GM12878 (cell line): ENCODE measurements at regions not wholly inside any gene's neighbourhood (a gene's known extent, or its start where the extent isn't known, plus 50 kb on each side); places are given as distances from the start of the nearest gene placed in this dataset.

Experiments used
- ATAC-seq: fragments of 200-7000 bp; cut with Tn5 transposase; 3 replicates; pipeline ENCODE4 v1.9.1; 2020; ENCODE audit warnings: mild to moderate bottlenecking, moderate library complexity
- BruUV-seq: library from RNA; stranded (reverse); fragments of 400-500 nt; replicated peaks from 2 replicates; lab custom pipeline; 2021; lab: Mats Ljungman, UMichigan
- CTCF ChIA-PET: fragments of 300-600 bp; sonication (Branson Sonifier 250); formaldehyde crosslinking; extraction: SDS; loops from one replicate; lab custom pipeline; 2021; ENCODE audit warnings: inconsistent platforms; lab: Yijun Ruan, JAX
- POLR2A ChIA-PET: fragments of 350-600 bp; formaldehyde crosslinking; extraction: SDS; loops from one replicate; lab custom pipeline; 2021; ENCODE audit warnings: inconsistent platforms; lab: Charles Lee
- RAD21 ChIA-PET: fragments of 300-600 bp; sonication (Branson Sonifier 250); formaldehyde crosslinking; loops from one replicate; lab custom pipeline; 2023; ENCODE audit warnings: antibody characterized with exemption; ENCODE audit not compliant: unreplicated experiment; lab: Charles Lee
- SMC1A ChIA-PET: fragments of 300-600 bp; sonication (Branson Sonifier 250); formaldehyde crosslinking; loops from one replicate; lab custom pipeline; 2023; ENCODE audit not compliant: unreplicated experiment, uncharacterized antibody; lab: Charles Lee
- DNase-seq: peaks from one replicate; pipeline ENCODE4 v3.0.0-alpha.2; 2011; ENCODE audit warnings: low read depth, low spot score
- FAIRE-seq: peaks from 3 replicates; lab custom pipeline; 2011; peaks lifted over from hg19 to GRCh38; lab: Jason Lieb, UNC
- H2AFZ ChIP-seq: 2 replicates; pipeline ENCODE4 v1.6.0; 2011; ENCODE audit warnings: low read depth, low read length, control low read depth; ENCODE audit not compliant: control insufficient read depth
- H3K27ac ChIP-seq: 2 replicates; pipeline ENCODE4 v1.5.1; 2011; ENCODE audit warnings: control low read depth; ENCODE audit not compliant: control insufficient read depth, insufficient read depth
- H3K27me3 ChIP-seq, 2 experiments: replicated peaks in 1 of 2; 2 replicates each; pipeline versions ENCODE4 v1.6.0 to v1.6.1; 2011; ENCODE audit warnings: low read length in 1 of 2; ENCODE audit not compliant: control insufficient read depth in 2 of 2, insufficient read depth in 2 of 2
- H3K36me3 ChIP-seq, 2 experiments: 2 replicates each; pipeline ENCODE4 v1.5.1; 2011; ENCODE audit warnings: low read length in 1 of 2; ENCODE audit not compliant: control insufficient read depth in 2 of 2, insufficient read depth in 2 of 2
- H3K4me1 ChIP-seq: 2 replicates; pipeline ENCODE4 v1.6.1; 2011; ENCODE audit warnings: mild to moderate bottlenecking, low read length, moderate library complexity, mixed read lengths; ENCODE audit not compliant: control insufficient read depth, insufficient read depth
- H3K4me2 ChIP-seq: 2 replicates; pipeline ENCODE4 v1.6.0; 2011; ENCODE audit warnings: control low read depth; ENCODE audit not compliant: control insufficient read depth, insufficient read depth
- H3K4me3 ChIP-seq: fragments of 200-600 bp; sonication (generic); 2 replicates; pipeline ENCODE4 v1.5.1; 2016
- H3K79me2 ChIP-seq: 2 replicates; pipeline ENCODE4 v1.6.0; 2011; ENCODE audit warnings: low read length; ENCODE audit not compliant: control insufficient read depth, insufficient read depth
- H3K9ac ChIP-seq: 2 replicates; pipeline ENCODE4 v1.8.0; 2011; ENCODE audit warnings: low read length, control low read depth, mixed read lengths; ENCODE audit not compliant: control insufficient read depth, insufficient read depth
- H3K9me3 ChIP-seq: replicated peaks from 3 replicates; pipeline ENCODE4 v1.5.1; 2011; ENCODE audit warnings: mild to moderate bottlenecking, low read length; ENCODE audit not compliant: control insufficient read depth, insufficient read depth
- H4K20me1 ChIP-seq: 2 replicates; pipeline ENCODE4 v1.6.0; 2011; ENCODE audit not compliant: control insufficient read depth, insufficient read depth
- ASH2L ChIP-seq: fragments of 300-600, 200-600 bp; sonication (generic); IDR thresholded peaks from 2 replicates; pipeline ENCODE4 v1.6.1; 2017; ENCODE audit warnings: low read depth, mild to moderate bottlenecking, borderline replicate concordance
- BCL11A ChIP-seq: IDR thresholded peaks from 2 replicates; pipeline ENCODE4 v1.6.1; 2011; ENCODE audit warnings: low read depth, low read length
- ESRRA ChIP-seq: IDR thresholded peaks from 2 replicates; pipeline ENCODE4 v1.6.1; 2012; ENCODE audit warnings: mild to moderate bottlenecking, low read length, improper control_type of control experiment
- ETV6 ChIP-seq, 2 experiments: fragments of 450-650 bp in 1 of 2; IDR thresholded peaks in 1 of 2; conservative IDR thresholded peaks in 1 of 2; 2 replicates each; pipeline ENCODE4 v1.6.1; 2014; ENCODE audit warnings: antibody characterized with exemption in 1 of 2, borderline replicate concordance in 1 of 2, low read depth in 1 of 2, mild to moderate bottlenecking in 1 of 2, moderate library complexity in 1 of 2
- FOXK2 ChIP-seq: fragments of 450-650 bp; IDR thresholded peaks from 2 replicates; pipeline ENCODE4 v1.6.1; 2017; ENCODE audit warnings: mild to moderate bottlenecking, moderate library complexity
- HDGF ChIP-seq: fragments of 450-650 bp; IDR thresholded peaks from 2 replicates; pipeline ENCODE4 v1.6.1; 2016; ENCODE audit warnings: antibody characterized with exemption
- KLF5 ChIP-seq: fragments of 450-650 bp; IDR thresholded peaks from 2 replicates; pipeline ENCODE4 v1.6.1; 2014; ENCODE audit warnings: mild to moderate bottlenecking; ENCODE audit not compliant: partially characterized antibody
- MYC ChIP-seq: IDR thresholded peaks from 2 replicates; pipeline ENCODE4 v1.6.1; 2011; ENCODE audit warnings: mild to moderate bottlenecking, low read length, moderate library complexity, inconsistent platforms; ENCODE audit not compliant: insufficient read depth, insufficient replicate concordance, insufficient read length, severe bottlenecking
- NR2F1 ChIP-seq: fragments of 450-650 bp; conservative IDR thresholded peaks from 2 replicates; pipeline ENCODE4 v1.6.1; 2017; ENCODE audit warnings: mild to moderate bottlenecking
- PAX5 ChIP-seq: IDR thresholded peaks from 2 replicates; pipeline ENCODE4 v1.6.1; 2011; ENCODE audit warnings: low read depth, low read length, borderline replicate concordance
- POLR2AphosphoS2 ChIP-seq: IDR thresholded peaks from 2 replicates; pipeline ENCODE4 v1.6.1; 2011; ENCODE audit warnings: low read depth, mild to moderate bottlenecking, low read length, improper control_type of control experiment, moderate library complexity
- SIX5 ChIP-seq: IDR thresholded peaks from 2 replicates; pipeline ENCODE4 v1.6.1; 2011; ENCODE audit warnings: mild to moderate bottlenecking, low read depth, low read length, moderate library complexity; ENCODE audit not compliant: severe bottlenecking
- SREBF1 ChIP-seq: IDR thresholded peaks from 2 replicates; pipeline ENCODE4 v1.6.1; 2012; ENCODE audit warnings: mild to moderate bottlenecking, low read length
- TCF12 ChIP-seq: IDR thresholded peaks from 2 replicates; pipeline ENCODE4 v1.6.1; 2011; ENCODE audit warnings: low read depth, mild to moderate bottlenecking, low read length
- TCF7 ChIP-seq: IDR thresholded peaks from 2 replicates; pipeline ENCODE4 v1.6.1; 2014; ENCODE audit warnings: antibody characterized with exemption, borderline replicate concordance
- WGBS: methylation state at CpG from one replicate; pipeline ENCODE4 v1.1.6; 2016; ENCODE audit warnings: low lambda C conversion rate; ENCODE audit not compliant: insufficient replicate concordance, insufficient coverage; ENCODE audit errors: missing lambda C conversion rate; 5-methylcytosine and 5-hydroxymethylcytosine counted together
- in situ Hi-C: fragments of 300-500 bp; cut with MboI; formaldehyde crosslinking; loops from 9 replicates; pipeline ENCODE4 v1.14.3; 2018; ENCODE audit warnings: mixed read lengths
- intact Hi-C: fragments of 100-400 bp; cut with micrococcal nuclease; formaldehyde crosslinking; loops from one replicate; pipeline ENCODE4 v1.14.2; 2022; ENCODE audit not compliant: unreplicated experiment
- TF ChIP-seq, protein P1 (sequence below): IDR thresholded peaks from 2 replicates; pipeline ENCODE4 v1.6.1; 2012; ENCODE audit warnings: low read depth, low read length, improper control_type of control experiment
- TF ChIP-seq, protein P2 (sequence below): fragments of 450-650 bp; IDR thresholded peaks from 2 replicates; pipeline ENCODE4 v1.6.1; 2017; ENCODE audit warnings: mild to moderate bottlenecking, moderate library complexity
- TF ChIP-seq, protein P3 (sequence below): fragments of 450-650 bp; formaldehyde crosslinking; IDR thresholded peaks from 2 replicates; pipeline ENCODE4 v1.4.0; 2022; ENCODE audit warnings: mild to moderate bottlenecking, moderate library complexity

DNA sequence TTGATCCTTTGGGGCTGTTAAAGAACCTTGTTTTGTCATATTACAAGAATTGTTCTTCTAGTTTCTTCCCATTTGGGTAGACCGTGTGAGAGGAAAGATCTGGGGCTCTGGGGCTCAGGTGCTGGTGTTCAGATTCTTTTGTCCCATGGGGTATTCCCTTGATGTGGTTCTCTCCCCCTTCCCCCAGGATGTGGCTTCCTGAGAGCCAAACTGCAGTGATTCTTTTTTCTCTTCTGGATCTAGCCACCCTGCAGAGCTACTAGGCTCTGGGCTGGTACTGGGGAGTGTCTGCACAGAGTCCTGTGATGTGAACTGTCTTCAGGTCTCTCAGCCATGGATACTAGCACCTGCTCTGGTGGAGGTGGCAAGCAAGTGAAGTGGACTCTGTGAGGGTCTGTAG is 480.5 kb upstream of the MAN1A1 start:
- Histone ChIP-seq H3K27ac (no peak overlapping the region), H3K9ac (no peak overlapping the region), H4K20me1 (no peaks in the 10 kb centered on the region), H3K36me3 (no peaks in the 10 kb centered on the region), H3K4me3 (no peak overlapping the region), H3K9me3 (no peaks in the 10 kb centered on the region), H3K4me1 (no peaks in the 10 kb centered on the region), H3K4me2 (no peak overlapping the region), H3K27me3 (no peaks in the 10 kb centered on the region), H2AFZ (no peak overlapping the region), H3K79me2 (no peaks in the 10 kb centered on the region)
- ATAC-seq (no peak), FAIRE-seq (no peak), DNase-seq (no peak)
- ChIA-PET RAD21 (no interaction called here), CTCF (interaction anchor here (1.1 kb wide), 1 partner anchor 127 kb away, joined by 3 read pairs; no protein-coding TSS in a partner anchor), POLR2A (no interaction called here), SMC1A (no interaction called here)
- intact Hi-C loops (no loop called here), in situ Hi-C loops (no loop called here)
- 0% methylated on average over 1 of the region's 1 CpG for WGBS
- TF ChIP-seq KLF5, result no peak
- TF ChIP-seq SREBF1, result no peak
- TF ChIP-seq, protein P1, sequence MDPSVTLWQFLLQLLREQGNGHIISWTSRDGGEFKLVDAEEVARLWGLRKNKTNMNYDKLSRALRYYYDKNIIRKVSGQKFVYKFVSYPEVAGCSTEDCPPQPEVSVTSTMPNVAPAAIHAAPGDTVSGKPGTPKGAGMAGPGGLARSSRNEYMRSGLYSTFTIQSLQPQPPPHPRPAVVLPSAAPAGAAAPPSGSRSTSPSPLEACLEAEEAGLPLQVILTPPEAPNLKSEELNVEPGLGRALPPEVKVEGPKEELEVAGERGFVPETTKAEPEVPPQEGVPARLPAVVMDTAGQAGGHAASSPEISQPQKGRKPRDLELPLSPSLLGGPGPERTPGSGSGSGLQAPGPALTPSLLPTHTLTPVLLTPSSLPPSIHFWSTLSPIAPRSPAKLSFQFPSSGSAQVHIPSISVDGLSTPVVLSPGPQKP, result no peak
- TF ChIP-seq PAX5, result no peak
- no peak for TF ChIP-seq TCF12
- TF ChIP-seq TCF7, result no peak
- no peak for TF ChIP-seq ESRRA
- TF ChIP-seq MYC, result no peak
- no peak for TF ChIP-seq BCL11A
- no peak for TF ChIP-seq POLR2AphosphoS2
- TF ChIP-seq FOXK2, result no peak
- TF ChIP-seq NR2F1, result no peak
- TF ChIP-seq, protein P2, sequence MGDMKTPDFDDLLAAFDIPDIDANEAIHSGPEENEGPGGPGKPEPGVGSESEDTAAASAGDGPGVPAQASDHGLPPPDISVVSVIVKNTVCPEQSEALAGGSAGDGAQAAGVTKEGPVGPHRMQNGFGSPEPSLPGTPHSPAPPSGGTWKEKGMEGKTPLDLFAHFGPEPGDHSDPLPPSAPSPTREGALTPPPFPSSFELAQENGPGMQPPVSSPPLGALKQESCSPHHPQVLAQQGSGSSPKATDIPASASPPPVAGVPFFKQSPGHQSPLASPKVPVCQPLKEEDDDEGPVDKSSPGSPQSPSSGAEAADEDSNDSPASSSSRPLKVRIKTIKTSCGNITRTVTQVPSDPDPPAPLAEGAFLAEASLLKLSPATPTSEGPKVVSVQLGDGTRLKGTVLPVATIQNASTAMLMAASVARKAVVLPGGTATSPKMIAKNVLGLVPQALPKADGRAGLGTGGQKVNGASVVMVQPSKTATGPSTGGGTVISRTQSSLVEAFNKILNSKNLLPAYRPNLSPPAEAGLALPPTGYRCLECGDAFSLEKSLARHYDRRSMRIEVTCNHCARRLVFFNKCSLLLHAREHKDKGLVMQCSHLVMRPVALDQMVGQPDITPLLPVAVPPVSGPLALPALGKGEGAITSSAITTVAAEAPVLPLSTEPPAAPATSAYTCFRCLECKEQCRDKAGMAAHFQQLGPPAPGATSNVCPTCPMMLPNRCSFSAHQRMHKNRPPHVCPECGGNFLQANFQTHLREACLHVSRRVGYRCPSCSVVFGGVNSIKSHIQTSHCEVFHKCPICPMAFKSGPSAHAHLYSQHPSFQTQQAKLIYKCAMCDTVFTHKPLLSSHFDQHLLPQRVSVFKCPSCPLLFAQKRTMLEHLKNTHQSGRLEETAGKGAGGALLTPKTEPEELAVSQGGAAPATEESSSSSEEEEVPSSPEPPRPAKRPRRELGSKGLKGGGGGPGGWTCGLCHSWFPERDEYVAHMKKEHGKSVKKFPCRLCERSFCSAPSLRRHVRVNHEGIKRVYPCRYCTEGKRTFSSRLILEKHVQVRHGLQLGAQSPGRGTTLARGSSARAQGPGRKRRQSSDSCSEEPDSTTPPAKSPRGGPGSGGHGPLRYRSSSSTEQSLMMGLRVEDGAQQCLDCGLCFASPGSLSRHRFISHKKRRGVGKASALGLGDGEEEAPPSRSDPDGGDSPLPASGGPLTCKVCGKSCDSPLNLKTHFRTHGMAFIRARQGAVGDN, result no peak
- TF ChIP-seq ASH2L, result no peak
- no peak for TF ChIP-seq SIX5
- no peak for TF ChIP-seq HDGF
- no peak for TF ChIP-seq ETV6 (conservative IDR thresholded peaks at IDR 0.05 in 1 of 2, IDR thresholded peaks at IDR 0.05 in 1 of 2; ENCODE audit: borderline replicate concordance in 1 of 2, low read depth in 1 of 2)
- TF ChIP-seq, protein P3, sequence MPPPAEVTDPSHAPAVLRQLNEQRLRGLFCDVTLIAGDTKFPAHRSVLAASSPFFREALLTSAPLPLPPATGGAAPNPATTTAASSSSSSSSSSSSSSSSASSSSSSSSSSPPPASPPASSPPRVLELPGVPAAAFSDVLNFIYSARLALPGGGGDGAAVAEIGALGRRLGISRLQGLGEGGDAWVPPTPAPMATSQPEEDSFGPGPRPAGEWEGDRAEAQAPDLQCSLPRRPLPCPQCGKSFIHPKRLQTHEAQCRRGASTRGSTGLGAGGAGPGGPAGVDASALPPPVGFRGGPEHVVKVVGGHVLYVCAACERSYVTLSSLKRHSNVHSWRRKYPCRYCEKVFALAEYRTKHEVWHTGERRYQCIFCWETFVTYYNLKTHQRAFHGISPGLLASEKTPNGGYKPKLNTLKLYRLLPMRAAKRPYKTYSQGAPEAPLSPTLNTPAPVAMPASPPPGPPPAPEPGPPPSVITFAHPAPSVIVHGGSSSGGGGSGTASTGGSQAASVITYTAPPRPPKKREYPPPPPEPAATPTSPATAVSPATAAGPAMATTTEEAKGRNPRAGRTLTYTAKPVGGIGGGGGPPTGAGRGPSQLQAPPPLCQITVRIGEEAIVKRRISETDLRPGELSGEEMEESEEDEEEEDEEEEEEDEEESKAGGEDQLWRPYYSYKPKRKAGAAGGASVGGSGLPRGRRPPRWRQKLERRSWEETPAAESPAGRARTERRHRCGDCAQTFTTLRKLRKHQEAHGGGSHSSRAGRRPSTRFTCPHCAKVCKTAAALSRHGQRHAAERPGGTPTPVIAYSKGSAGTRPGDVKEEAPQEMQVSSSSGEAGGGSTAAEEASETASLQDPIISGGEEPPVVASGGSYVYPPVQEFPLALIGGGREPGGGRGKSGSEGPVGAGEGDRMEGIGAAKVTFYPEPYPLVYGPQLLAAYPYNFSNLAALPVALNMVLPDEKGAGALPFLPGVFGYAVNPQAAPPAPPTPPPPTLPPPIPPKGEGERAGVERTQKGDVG, result no peak
- no TSS peak for BruUV-seq
